SK-N-SH treated with all-trans-retinoic acid at 6 μM for 48 hours (cell line): ENCODE measurements at regions not wholly inside any gene's neighbourhood (a gene's known extent, or its start where the extent isn't known, plus 50 kb on each side); places are given as distances from the start of the nearest gene placed in this dataset.

Experiments
- ARNTL ChIP-seq: fragments of 450-650 bp; formaldehyde crosslinking; IDR thresholded peaks from 2 replicates; pipeline ENCODE4 v1.5.0; 2020; ENCODE audit warnings: low read depth, mild to moderate bottlenecking, moderate library complexity, borderline replicate concordance
- OSR1 ChIP-seq: fragments of 250-450 bp; sonication (Bioruptor Pico); IDR thresholded peaks from 2 replicates; pipeline ENCODE4 v1.8.0; 2022; ENCODE audit warnings: moderate library complexity, mild to moderate bottlenecking, inconsistent platforms
- PPARA ChIP-seq: fragments of 250-450 bp; sonication (Bioruptor Pico); IDR thresholded peaks from 2 replicates; pipeline ENCODE4 v1.5.0; 2020; ENCODE audit warnings: mild to moderate bottlenecking, borderline replicate concordance
- RARB ChIP-seq: fragments of 250-450 bp; sonication (Bioruptor Pico); IDR thresholded peaks from 2 replicates; pipeline ENCODE4 v1.8.0; 2021; ENCODE audit warnings: mild to moderate bottlenecking, moderate library complexity
- ZFP3 ChIP-seq: fragments of 250-450 bp; sonication (Bioruptor Pico); IDR thresholded peaks from 2 replicates; pipeline ENCODE4 v1.5.0; 2020; ENCODE audit warnings: mild to moderate bottlenecking, moderate library complexity
- ZNF70 ChIP-seq: fragments of 450-650 bp; formaldehyde crosslinking; IDR thresholded peaks from 2 replicates; pipeline ENCODE4 v1.5.0; 2020; ENCODE audit warnings: mild to moderate bottlenecking, moderate library complexity
- TF ChIP-seq, protein P1 (sequence below): fragments of 250-450 bp; sonication (Bioruptor Pico); IDR thresholded peaks from 2 replicates; pipeline ENCODE4 v1.5.0; 2020; ENCODE audit warnings: mild to moderate bottlenecking, moderate library complexity
- TF ChIP-seq, protein P2 (sequence below): fragments of 250-450 bp; sonication (Bioruptor Pico); IDR thresholded peaks from 2 replicates; pipeline ENCODE4 v1.8.0; 2020; ENCODE audit warnings: mild to moderate bottlenecking, moderate library complexity, borderline replicate concordance

DNA sequence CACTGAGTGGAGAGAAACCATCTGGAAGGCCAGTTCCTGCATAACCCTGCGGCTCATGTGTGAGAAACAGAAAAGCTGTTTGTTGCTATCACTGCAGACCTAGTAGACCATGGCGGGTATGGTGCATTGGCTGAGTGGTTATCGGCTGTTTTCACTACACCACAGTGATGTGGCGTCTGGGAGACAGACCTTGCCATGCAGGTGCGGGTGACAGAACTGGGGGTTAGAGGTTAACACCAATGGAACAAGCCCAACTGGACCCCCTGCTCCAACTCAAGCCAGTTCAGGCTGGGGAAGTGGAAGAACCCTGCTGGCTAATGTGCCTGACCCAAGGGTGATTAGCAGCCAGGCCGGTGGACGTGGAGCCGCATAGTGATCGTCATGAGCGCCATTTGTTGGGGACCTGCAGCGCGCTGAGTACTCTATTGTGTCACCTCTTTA is 91.9 kb downstream of the IRF8 start:
- TF ChIP-seq RARB (CRISPR knock-in tag): no peak
- TF ChIP-seq OSR1 (CRISPR knock-in tag): no peak
- no peak for TF ChIP-seq ARNTL (CRISPR knock-in tag)
- TF ChIP-seq, protein P1, sequence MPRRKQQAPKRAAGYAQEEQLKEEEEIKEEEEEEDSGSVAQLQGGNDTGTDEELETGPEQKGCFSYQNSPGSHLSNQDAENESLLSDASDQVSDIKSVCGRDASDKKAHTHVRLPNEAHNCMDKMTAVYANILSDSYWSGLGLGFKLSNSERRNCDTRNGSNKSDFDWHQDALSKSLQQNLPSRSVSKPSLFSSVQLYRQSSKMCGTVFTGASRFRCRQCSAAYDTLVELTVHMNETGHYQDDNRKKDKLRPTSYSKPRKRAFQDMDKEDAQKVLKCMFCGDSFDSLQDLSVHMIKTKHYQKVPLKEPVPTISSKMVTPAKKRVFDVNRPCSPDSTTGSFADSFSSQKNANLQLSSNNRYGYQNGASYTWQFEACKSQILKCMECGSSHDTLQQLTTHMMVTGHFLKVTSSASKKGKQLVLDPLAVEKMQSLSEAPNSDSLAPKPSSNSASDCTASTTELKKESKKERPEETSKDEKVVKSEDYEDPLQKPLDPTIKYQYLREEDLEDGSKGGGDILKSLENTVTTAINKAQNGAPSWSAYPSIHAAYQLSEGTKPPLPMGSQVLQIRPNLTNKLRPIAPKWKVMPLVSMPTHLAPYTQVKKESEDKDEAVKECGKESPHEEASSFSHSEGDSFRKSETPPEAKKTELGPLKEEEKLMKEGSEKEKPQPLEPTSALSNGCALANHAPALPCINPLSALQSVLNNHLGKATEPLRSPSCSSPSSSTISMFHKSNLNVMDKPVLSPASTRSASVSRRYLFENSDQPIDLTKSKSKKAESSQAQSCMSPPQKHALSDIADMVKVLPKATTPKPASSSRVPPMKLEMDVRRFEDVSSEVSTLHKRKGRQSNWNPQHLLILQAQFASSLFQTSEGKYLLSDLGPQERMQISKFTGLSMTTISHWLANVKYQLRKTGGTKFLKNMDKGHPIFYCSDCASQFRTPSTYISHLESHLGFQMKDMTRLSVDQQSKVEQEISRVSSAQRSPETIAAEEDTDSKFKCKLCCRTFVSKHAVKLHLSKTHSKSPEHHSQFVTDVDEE (CRISPR knock-in tag): no peak
- no peak for TF ChIP-seq PPARA (CRISPR knock-in tag)
- no peak for TF ChIP-seq ZFP3 (CRISPR knock-in tag)
- TF ChIP-seq, protein P2, sequence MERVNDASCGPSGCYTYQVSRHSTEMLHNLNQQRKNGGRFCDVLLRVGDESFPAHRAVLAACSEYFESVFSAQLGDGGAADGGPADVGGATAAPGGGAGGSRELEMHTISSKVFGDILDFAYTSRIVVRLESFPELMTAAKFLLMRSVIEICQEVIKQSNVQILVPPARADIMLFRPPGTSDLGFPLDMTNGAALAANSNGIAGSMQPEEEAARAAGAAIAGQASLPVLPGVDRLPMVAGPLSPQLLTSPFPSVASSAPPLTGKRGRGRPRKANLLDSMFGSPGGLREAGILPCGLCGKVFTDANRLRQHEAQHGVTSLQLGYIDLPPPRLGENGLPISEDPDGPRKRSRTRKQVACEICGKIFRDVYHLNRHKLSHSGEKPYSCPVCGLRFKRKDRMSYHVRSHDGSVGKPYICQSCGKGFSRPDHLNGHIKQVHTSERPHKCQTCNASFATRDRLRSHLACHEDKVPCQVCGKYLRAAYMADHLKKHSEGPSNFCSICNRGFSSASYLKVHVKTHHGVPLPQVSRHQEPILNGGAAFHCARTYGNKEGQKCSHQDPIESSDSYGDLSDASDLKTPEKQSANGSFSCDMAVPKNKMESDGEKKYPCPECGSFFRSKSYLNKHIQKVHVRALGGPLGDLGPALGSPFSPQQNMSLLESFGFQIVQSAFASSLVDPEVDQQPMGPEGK (CRISPR knock-in tag): no peak
- TF ChIP-seq ZNF70 (CRISPR knock-in tag): no peak
